ENCODE measurements at regions not wholly inside any gene's neighbourhood (a gene's known extent, or its start where the extent isn't known, plus 50 kb on each side); places are given as distances from the start of the nearest gene placed in this dataset.

- no peak for TF ChIP-seq REST (IDR thresholded peaks at IDR 0.05; ENCODE audit: insufficient read depth in 1 of 2, low read depth in 2 of 2, low read length in 1 of 2)
- TF ChIP-seq CTCF (IDR thresholded peaks at IDR 0.05): no peak
- no peak for TF ChIP-seq POLR2AphosphoS5 (IDR thresholded peaks at IDR 0.05; ENCODE audit: low read depth, low read length)
Observed at GRCh38 chr5:155827949-155828348, 499.0 kb upstream of the SGCD start.
